IMR-90 (cell line): ENCODE measurements at regions not wholly inside any gene's neighbourhood (a gene's known extent, or its start where the extent isn't known, plus 50 kb on each side); places are given as distances from the start of the nearest gene placed in this dataset.

Experiments
- ATAC-seq: fragments of 200-7000 bp; cut with Tn5 transposase; 2 replicates; pipeline ENCODE4 v1.9.1; 2020; ENCODE audit warnings: low read depth, mild to moderate bottlenecking, moderate library complexity
- BruUV-seq: library from RNA; stranded (reverse); fragments of 400-500 nt; replicated peaks from 2 replicates; lab custom pipeline; 2021; lab: Mats Ljungman, UMichigan
- CTCF ChIA-PET: fragments of 300-600 bp; formaldehyde crosslinking; extraction: SDS; loops from one replicate; lab custom pipeline; 2021; ENCODE audit warnings: antibody characterized with exemption; lab: Yijun Ruan, JAX
- POLR2A ChIA-PET: fragments of 300-600 bp; sonication (Branson Sonifier 250); formaldehyde crosslinking; loops from one replicate; lab custom pipeline; 2022; ENCODE audit warnings: antibody characterized with exemption; ENCODE audit not compliant: unreplicated experiment; lab: Charles Lee
- DNase-seq: peaks from one replicate; pipeline ENCODE4 v3.0.0; 2013
- H2AFZ ChIP-seq: replicated peaks from 2 replicates; pipeline ENCODE3; 2013; ENCODE audit warnings: low read length, mild to moderate bottlenecking; ENCODE audit not compliant: poor library complexity
- H2AK5ac ChIP-seq: 2 replicates; pipeline ENCODE4 v1.6.1; 2013; ENCODE audit warnings: low read depth, low read length, inconsistent platforms
- H2AK9ac ChIP-seq: replicated peaks from 2 replicates; pipeline ENCODE3; 2013; ENCODE audit warnings: mild to moderate bottlenecking, low read depth, low read length, moderate library complexity; ENCODE audit not compliant: poor library complexity
- H2BK120ac ChIP-seq: 2 replicates; pipeline ENCODE4 v1.6.1; 2013; ENCODE audit warnings: low read depth, low read length, inconsistent platforms
- H2BK15ac ChIP-seq: 3 replicates; pipeline ENCODE4 v1.6.1; 2013; ENCODE audit warnings: low read depth, low read length, inconsistent platforms
- H2BK20ac ChIP-seq: 2 replicates; pipeline ENCODE4 v1.6.1; 2013; ENCODE audit warnings: low read depth, mild to moderate bottlenecking, inconsistent platforms, low read length, moderate library complexity
- H2BK5ac ChIP-seq: 2 replicates; pipeline ENCODE4 v1.6.1; 2013; ENCODE audit warnings: mild to moderate bottlenecking, low read depth, low read length, inconsistent platforms; ENCODE audit not compliant: poor library complexity, severe bottlenecking
- H3K14ac ChIP-seq: replicated peaks from 2 replicates; pipeline ENCODE4 v1.6.1; 2013; ENCODE audit warnings: low read depth, low read length, inconsistent platforms
- H3K18ac ChIP-seq: 2 replicates; pipeline ENCODE4 v1.6.1; 2013; ENCODE audit warnings: low read depth, low read length, control low read depth
- H3K23ac ChIP-seq: 2 replicates; pipeline ENCODE4 v1.6.1; 2013; ENCODE audit warnings: low read depth, low read length, inconsistent platforms
- H3K27ac ChIP-seq: 2 replicates; pipeline ENCODE4 v1.5.1; 2013; ENCODE audit warnings: mild to moderate bottlenecking, control low read depth, low read length; ENCODE audit not compliant: insufficient read depth
- H3K27me3 ChIP-seq: 2 replicates; pipeline ENCODE4 v1.6.1; 2013; ENCODE audit warnings: low read length; ENCODE audit not compliant: control insufficient read depth, insufficient read depth
- H3K36me3 ChIP-seq: 2 replicates; pipeline ENCODE4 v1.6.1; 2013; ENCODE audit warnings: low read length, mixed read lengths; ENCODE audit not compliant: control insufficient read depth, insufficient read depth
- H3K4ac ChIP-seq: 2 replicates; pipeline ENCODE4 v1.6.1; 2013; ENCODE audit warnings: low read depth, low read length, inconsistent platforms
- H3K4me1 ChIP-seq: 2 replicates; pipeline ENCODE4 v1.6.1; 2013; ENCODE audit warnings: low read length, mixed read lengths; ENCODE audit not compliant: control insufficient read depth, insufficient read depth
- H3K4me2 ChIP-seq: 2 replicates; pipeline ENCODE4 v1.6.1; 2013; ENCODE audit warnings: low read depth, mild to moderate bottlenecking, control low read depth, low read length, moderate library complexity
- H3K4me3 ChIP-seq: 2 replicates; pipeline ENCODE4 v1.5.1; 2013; ENCODE audit warnings: low read depth, mild to moderate bottlenecking, control low read depth, low read length, moderate library complexity; ENCODE audit not compliant: insufficient read depth
- H3K56ac ChIP-seq: 2 replicates; pipeline ENCODE4 v1.6.1; 2013; ENCODE audit warnings: low read length, inconsistent platforms; ENCODE audit not compliant: insufficient read depth; ENCODE audit errors: extremely low read depth
- H3K79me1 ChIP-seq, 2 experiments: 2 replicates each; pipeline ENCODE4 v1.6.1; 2013; ENCODE audit warnings: low read length in 2 of 2, inconsistent platforms in 1 of 2, low read depth in 1 of 2
- H3K9ac ChIP-seq: 2 replicates; pipeline ENCODE4 v1.6.1; 2013; ENCODE audit warnings: low read depth, low read length, control low read depth
- H3K9me1 ChIP-seq: 2 replicates; pipeline ENCODE4 v1.6.1; 2013; ENCODE audit warnings: low read length, inconsistent platforms; ENCODE audit not compliant: insufficient read depth
- H3K9me3 ChIP-seq: 2 replicates; pipeline ENCODE4 v1.6.1; 2013; ENCODE audit warnings: low read length; ENCODE audit not compliant: control insufficient read depth, insufficient read depth
- H4K20me1 ChIP-seq: 2 replicates; pipeline ENCODE4 v1.6.1; 2013; ENCODE audit warnings: low read length, inconsistent platforms; ENCODE audit not compliant: insufficient read depth
- H4K5ac ChIP-seq: 2 replicates; pipeline ENCODE4 v1.6.1; 2013; ENCODE audit warnings: mild to moderate bottlenecking, low read depth, low read length, control low read depth
- H4K8ac ChIP-seq, 2 experiments: 2 replicates each; pipeline ENCODE4 v1.6.1; 2013; ENCODE audit warnings: low read depth in 2 of 2, low read length in 2 of 2, control low read depth in 1 of 2, inconsistent platforms in 1 of 2
- H4K91ac ChIP-seq: 2 replicates; pipeline ENCODE4 v1.6.1; 2013; ENCODE audit warnings: low read depth, low read length, inconsistent platforms; ENCODE audit not compliant: insufficient read depth
- BHLHE40 ChIP-seq: fragments of 150-350 bp; IDR thresholded peaks from 2 replicates; pipeline ENCODE4 v1.6.1; 2016; ENCODE audit warnings: mild to moderate bottlenecking, low read depth, low read length
- FOS ChIP-seq: fragments of 150-350 bp; IDR thresholded peaks from 2 replicates; pipeline ENCODE4 v1.6.1; 2016; ENCODE audit warnings: low read depth, low read length
- MAFK ChIP-seq: IDR thresholded peaks from 2 replicates; pipeline ENCODE4 v1.6.1; 2012; ENCODE audit warnings: low read depth, low read length, improper control_type of control experiment
- MAZ ChIP-seq: IDR thresholded peaks from 2 replicates; pipeline ENCODE4 v1.6.1; 2012; ENCODE audit warnings: low read depth, mild to moderate bottlenecking, low read length, improper control_type of control experiment, moderate library complexity, borderline replicate concordance
- NFE2L2 ChIP-seq: fragments of 150-350 bp; IDR thresholded peaks from 2 replicates; pipeline ENCODE4 v1.6.1; 2016; ENCODE audit warnings: low read depth, mild to moderate bottlenecking, low read length
- RFX5 ChIP-seq: IDR thresholded peaks from 2 replicates; pipeline ENCODE4 v1.8.0; 2012; ENCODE audit warnings: low read depth, mild to moderate bottlenecking, low read length, moderate library complexity
- WGBS, 2 experiments: methylation state at CpG; one replicate each; pipeline versions ENCODE4 v1.1.5 to v1.1.7; 2013; ENCODE audit warnings: missing lambda C conversion rate in 2 of 2; ENCODE audit not compliant: insufficient read length in 1 of 2; ENCODE audit errors: extremely low coverage in 2 of 2; 5-methylcytosine and 5-hydroxymethylcytosine counted together
- dilution Hi-C: fragments of 300-500 bp; cut with HindIII; formaldehyde crosslinking; loops from one replicate; pipeline ENCODE4 v1.14.3; 2018; ENCODE audit warnings: low sequenced_read_pairs; ENCODE audit not compliant: unreplicated experiment
- in situ Hi-C: fragments of 300-500 bp; cut with MboI; formaldehyde crosslinking; loops from 3 replicates; pipeline ENCODE4 v1.14.3; 2019; ENCODE audit warnings: low sequenced_read_pairs, inconsistent platforms, mixed read lengths
- intact Hi-C: fragments of 100-400 bp; cut with micrococcal nuclease; formaldehyde crosslinking; loops from 2 replicates; pipeline ENCODE4 v1.10.0; 2022

DNA sequence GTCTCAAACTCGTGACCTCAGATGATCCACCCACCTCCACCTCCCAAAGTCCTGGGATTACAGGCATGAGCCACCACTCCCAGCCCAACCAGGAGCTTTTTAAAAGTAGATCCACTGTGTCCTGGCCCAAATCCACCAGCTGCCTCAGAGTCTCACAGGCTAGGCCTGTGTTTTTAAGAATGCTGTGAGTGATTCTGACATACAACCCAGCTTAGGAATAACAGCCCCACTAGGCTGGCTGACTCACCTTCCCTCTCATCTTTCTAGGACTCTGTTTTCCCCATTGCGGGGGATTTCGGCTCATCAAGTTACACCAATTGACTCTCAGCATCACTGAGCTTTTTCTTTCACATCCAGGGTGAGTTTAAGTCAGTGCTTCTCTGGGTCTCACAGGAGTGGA, 207.6 kb downstream of the SKIDA1 start:
- Histone ChIP-seq H3K4me1 (peaks cover 27% of the 10 kb centered on the region), H3K27me3 (no peaks in the 10 kb centered on the region), H3K56ac (no peak overlapping the region), H3K4me3 (no peak overlapping the region), H2BK5ac (peak overlapping the region; percentile 69), H2BK120ac (peak overlapping the region; percentile 66), H4K5ac (peak overlapping the region; percentile 9; the same call in 1 of the 2 replicates), H3K18ac (peak overlapping the region; percentile 29; the same call in 1 of the 2 replicates), H4K91ac (peak overlapping the region; percentile 64), H3K36me3 (no peaks in the 10 kb centered on the region), H3K4me2 (peak overlapping the region; percentile 27; the same call in 1 of the 2 replicates), H2AK9ac (peak overlapping the region; percentile 80), H3K9me1 (peaks cover 10% of the 10 kb centered on the region; the same call in 1 of the 2 replicates), H4K8ac (peak overlapping the region in 1 of 2 experiments; percentile 43; a peak in 2 of 4 replicates), H3K79me1 (no peaks in the 10 kb centered on the region), H3K9me3 (no peaks in the 10 kb centered on the region), H2BK15ac (peak overlapping the region; percentile 2; the same call in 1 of the 3 replicates), H4K20me1 (no peaks in the 10 kb centered on the region), H3K9ac (no peak overlapping the region), H2AK5ac (peak overlapping the region; percentile 78), H2BK20ac (peak overlapping the region; percentile 60), H3K14ac (peak overlapping the region; percentile 26; the same call in 1 of the 2 replicates), H2AFZ (peak overlapping the region; percentile 60), H3K27ac (peak overlapping the region; percentile 26), H3K23ac (peak overlapping the region; percentile 49), H3K4ac (peak overlapping the region; percentile 30; the same call in 1 of the 2 replicates)
- POLR2A ChIA-PET: no interaction called here
- dilution Hi-C loops (no loop called here), in situ Hi-C loops (no loop called here), intact Hi-C loops (no loop called here)
- TF ChIP-seq FOS (peak; percentile 78), MAZ (peak; percentile 38; the same call in 1 of the 2 replicates), BHLHE40 (0 out of 2 replicates have a peak, but pooled peaks have one; percentile 15), NFE2L2 (no peak), MAFK (no peak), RFX5 (no peak)
- CTCF ChIA-PET: no interaction called here
- DNase-seq (peak; percentile 97), ATAC-seq (peak; percentile 68)
- WGBS, 2 experiments: no CpG with 5 or more reads among the region's 3 CpGs
- no TSS peak for BruUV-seq
